ENCODE measurements at regions not wholly inside any gene's neighbourhood (a gene's known extent, or its start where the extent isn't known, plus 50 kb on each side); places are given as distances from the start of the nearest gene placed in this dataset.

DNA sequence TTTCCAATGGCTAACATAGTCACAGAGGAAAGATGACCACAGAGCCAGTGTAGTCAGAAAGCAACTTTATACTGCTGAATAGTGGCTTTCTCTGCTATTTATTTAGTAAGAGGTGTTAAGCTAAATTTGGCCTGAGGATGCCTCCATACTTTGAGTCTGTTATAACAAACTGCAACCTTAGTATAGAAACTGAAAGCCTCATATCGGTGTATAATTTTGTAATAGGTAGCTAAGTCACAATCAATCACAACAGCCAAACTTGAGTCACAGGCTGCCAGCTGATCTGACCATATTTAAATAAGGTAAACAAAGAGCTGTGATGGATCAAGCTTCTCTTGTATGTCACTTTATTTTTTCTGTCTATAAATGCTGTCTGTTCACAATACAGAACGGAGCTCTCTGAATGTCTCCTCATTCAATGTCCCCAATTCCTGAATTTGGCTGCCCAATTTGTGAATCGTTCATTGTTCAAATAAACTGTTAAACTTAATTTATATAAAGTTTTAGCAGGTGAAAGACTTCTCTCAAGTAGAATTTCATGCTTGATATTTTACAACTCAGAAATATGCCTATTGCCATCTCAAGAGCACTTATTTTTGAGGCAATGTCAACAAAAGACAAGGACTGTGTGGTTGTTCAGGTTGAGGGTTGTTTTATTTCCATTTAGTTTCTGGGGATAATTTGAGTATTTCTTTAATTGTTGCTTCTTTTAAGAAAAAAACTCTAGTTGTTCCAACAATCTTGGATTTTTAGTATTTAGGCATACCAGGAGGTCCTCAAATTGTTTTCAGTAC, 339.7 kb upstream of the B3GALT2 start:
- Histone ChIP-seq H3K9me3 (ENCODE audit: control insufficient read depth, low read length) (no peaks in the 10 kb centered on the region), H3K27ac (ENCODE audit: low read length) (no peak overlapping the region), H3K27me3 (ENCODE audit: control insufficient read depth, insufficient read depth) (no peaks in the 10 kb centered on the region), H3K4me3 (ENCODE audit: low read length) (no peak overlapping the region), H3K4me1 (ENCODE audit: control insufficient read depth, insufficient read depth, low read length) (no peaks in the 10 kb centered on the region)
- 93% methylated on average over 3 of the region's 3 CpGs for WGBS
- no peak for DNase-seq
- intact Hi-C loops (cut with DNase I): no loop called here
- no peak for ATAC-seq

DNA sequence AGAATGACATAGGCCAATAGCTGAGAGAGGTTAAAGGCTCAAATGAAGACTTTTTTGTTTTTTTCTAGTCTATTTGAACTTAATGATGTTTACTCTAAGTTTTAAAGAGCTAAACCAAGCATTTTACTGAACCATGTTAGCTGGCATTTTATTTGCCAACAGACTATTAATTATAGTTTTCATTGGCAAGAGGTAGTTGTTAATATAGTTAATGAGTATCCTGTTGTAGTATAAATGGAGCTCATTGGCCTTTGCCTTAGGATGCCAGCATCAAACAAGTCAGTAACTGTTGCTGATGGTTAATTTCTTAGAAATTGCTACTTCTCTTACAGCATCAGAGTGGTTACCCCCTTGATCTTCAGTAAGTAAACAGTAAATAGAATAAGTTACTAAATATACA, 339.0 kb upstream of the B3GALT2 start:
- Histone ChIP-seq H3K9me3 (ENCODE audit: control insufficient read depth, low read length) (no peaks in the 10 kb centered on the region), H3K4me3 (ENCODE audit: low read length) (no peak overlapping the region), H3K27me3 (ENCODE audit: control insufficient read depth, insufficient read depth) (no peaks in the 10 kb centered on the region), H3K4me1 (ENCODE audit: control insufficient read depth, insufficient read depth, low read length) (no peaks in the 10 kb centered on the region), H3K27ac (ENCODE audit: low read length) (no peak overlapping the region)
- ATAC-seq: no peak
- intact Hi-C loops (cut with DNase I): no loop called here
- no peak for DNase-seq

DNA sequence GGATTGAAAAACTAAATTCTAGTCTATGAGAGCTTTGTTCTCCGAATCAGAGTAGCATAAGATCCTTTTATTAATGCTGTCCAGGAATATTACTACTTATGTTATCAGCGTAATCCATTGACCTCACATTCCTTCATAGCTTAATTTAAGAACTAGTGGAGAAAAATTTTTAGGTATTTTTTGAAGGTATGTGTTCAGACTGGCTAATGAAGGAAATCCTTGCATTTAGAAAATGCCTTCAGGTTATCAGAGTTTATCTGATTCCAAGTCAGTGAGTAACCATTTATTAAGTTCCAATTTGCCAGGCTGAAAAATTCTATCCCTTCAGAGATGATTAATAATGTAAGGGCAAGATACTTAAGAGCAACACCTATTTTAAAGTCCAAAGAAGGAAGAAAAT, 338.2 kb upstream of the B3GALT2 start:
- no peak for ATAC-seq
- 94% methylated on average over 2 of the region's 2 CpGs for WGBS
- H3K4me3 ChIP-seq (ENCODE audit: low read length): no peak overlapping the region
- intact Hi-C loops (cut with DNase I): no loop called here
- no peak for DNase-seq
- no peaks in the 10 kb centered on the region for H3K27me3 ChIP-seq (ENCODE audit: control insufficient read depth, insufficient read depth)
- H3K4me1 ChIP-seq (ENCODE audit: control insufficient read depth, insufficient read depth, low read length): no peaks in the 10 kb centered on the region
- no peaks in the 10 kb centered on the region for H3K9me3 ChIP-seq (ENCODE audit: control insufficient read depth, low read length)
- H3K27ac ChIP-seq (ENCODE audit: low read length): no peak overlapping the region

DNA sequence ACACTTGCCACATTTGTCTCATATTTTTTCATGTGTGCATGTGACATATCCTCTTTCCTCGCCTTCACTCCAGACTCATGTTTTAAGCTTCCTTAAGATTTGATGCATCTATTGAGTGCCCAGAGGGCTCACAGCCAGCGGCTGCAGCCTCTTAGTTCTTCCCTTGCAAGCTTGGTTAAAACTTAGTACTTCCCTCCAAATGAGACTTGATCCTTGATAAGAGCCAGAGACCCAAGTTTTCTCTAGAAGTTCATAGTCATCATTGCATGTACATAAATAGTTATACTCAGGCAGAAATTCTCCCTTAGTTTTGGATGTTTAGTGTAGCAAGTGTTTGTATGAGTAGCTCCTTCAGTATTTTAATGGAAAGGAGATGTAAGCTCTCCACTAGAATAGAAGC, 337.6 kb upstream of the B3GALT2 start:
- WGBS: 82% methylated on average over 2 of the region's 2 CpGs
- Histone ChIP-seq H3K27ac (ENCODE audit: low read length) (no peak overlapping the region), H3K9me3 (ENCODE audit: control insufficient read depth, low read length) (no peaks in the 10 kb centered on the region), H3K4me1 (ENCODE audit: control insufficient read depth, insufficient read depth, low read length) (no peaks in the 10 kb centered on the region), H3K27me3 (ENCODE audit: control insufficient read depth, insufficient read depth) (no peaks in the 10 kb centered on the region), H3K4me3 (ENCODE audit: low read length) (no peak overlapping the region)
- intact Hi-C loops (cut with DNase I): no loop called here
- ATAC-seq: no peak
- DNase-seq: no peak

DNA sequence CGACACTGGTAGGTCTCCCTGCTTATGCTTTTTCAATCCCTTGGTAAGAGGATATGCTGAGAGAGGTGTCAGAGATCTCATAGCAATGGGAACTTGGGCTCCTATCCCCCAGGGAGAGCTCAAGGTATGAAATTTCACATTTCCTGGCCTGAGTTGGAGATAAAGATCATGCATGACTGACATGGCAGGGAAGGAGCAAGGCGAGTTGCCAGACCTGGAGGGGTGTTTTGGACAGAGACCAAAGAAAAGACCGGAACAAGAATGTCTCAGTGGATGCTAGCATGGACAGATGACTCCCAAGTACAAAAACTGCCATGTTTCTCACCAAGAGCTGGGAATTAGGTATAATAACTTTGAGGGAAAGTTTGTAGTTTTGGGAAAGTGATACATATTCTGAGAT, 334.1 kb upstream of the B3GALT2 start:
- intact Hi-C loops (cut with DNase I): no loop called here

DNA sequence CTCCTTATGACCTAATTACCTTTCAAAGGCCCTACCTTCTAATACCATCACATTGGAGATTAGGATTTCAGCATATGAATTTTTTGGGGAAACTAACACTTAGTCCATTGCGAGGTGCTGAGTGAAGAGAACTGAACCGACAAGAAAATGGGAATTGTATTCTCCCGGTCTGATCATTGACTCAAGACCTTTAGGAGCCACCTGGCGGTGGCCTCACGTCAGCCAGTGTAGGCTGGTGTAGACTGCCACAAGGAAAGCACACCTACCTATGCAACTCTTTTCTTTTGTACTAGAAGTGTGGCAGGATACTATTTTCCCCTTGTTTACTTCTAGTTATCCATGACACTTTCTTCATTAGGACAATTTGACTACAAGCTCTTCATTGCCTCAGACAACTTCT, 333.5 kb upstream of the B3GALT2 start:
- H3K4me1 ChIP-seq (ENCODE audit: control insufficient read depth, insufficient read depth, low read length): no peaks in the 10 kb centered on the region

More for the DNA sequence above, 334.1 kb upstream of the B3GALT2 start:
- no peak for DNase-seq
- no peaks in the 10 kb centered on the region for H3K9me3 ChIP-seq (ENCODE audit: control insufficient read depth, low read length)
- H3K4me3 ChIP-seq (ENCODE audit: low read length): no peak overlapping the region
- H3K4me1 ChIP-seq (ENCODE audit: control insufficient read depth, insufficient read depth, low read length): no peaks in the 10 kb centered on the region
- H3K27me3 ChIP-seq (ENCODE audit: control insufficient read depth, insufficient read depth): no peaks in the 10 kb centered on the region
- 69% methylated on average over 3 of the region's 3 CpGs for WGBS
- no peak overlapping the region for H3K27ac ChIP-seq (ENCODE audit: low read length)
- no peak for ATAC-seq

DNA sequence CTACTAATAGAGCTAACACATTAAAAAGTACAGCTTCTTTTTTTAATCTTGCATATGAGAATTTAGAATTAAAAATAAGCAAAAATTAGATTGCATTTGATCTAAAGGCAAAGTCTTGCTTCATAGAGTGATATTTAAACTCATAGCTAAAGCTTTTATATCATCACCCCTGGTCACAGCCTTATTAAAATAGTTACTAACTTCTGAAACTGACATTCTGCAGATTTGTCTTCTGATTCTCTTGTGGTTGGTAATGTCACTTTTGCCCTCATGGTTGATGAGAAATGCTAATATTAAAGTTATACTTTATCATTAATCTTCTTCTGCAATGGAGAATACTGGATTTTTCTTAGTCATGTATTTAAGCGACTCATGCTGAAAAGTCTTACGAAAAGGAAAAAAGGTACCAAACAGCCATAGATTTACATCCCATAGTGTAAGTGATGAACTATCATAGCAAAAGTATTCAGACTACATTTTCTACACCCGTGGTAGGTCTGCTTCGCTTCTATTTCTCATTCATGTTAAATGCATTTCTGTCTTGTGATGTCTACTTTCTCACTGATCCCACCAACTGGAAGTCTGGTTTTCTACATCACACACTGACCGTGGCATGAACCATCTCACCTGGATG, 330.5 kb upstream of the B3GALT2 start:
- Histone ChIP-seq H3K27ac (ENCODE audit: low read length) (no peak overlapping the region), H3K9me3 (ENCODE audit: control insufficient read depth, low read length) (no peaks in the 10 kb centered on the region), H3K4me1 (ENCODE audit: control insufficient read depth, insufficient read depth, low read length) (no peaks in the 10 kb centered on the region), H3K27me3 (ENCODE audit: control insufficient read depth, insufficient read depth) (no peaks in the 10 kb centered on the region), H3K4me3 (ENCODE audit: low read length) (no peak overlapping the region)
- ATAC-seq: no peak
- intact Hi-C loops (cut with DNase I): no loop called here
- DNase-seq: no peak
- 95% methylated on average over 5 of the region's 5 CpGs for WGBS

More for the DNA sequence above, 333.5 kb upstream of the B3GALT2 start:
- no peak for DNase-seq
- ATAC-seq: no peak
- 95% methylated on average over 5 of the region's 5 CpGs for WGBS
- Histone ChIP-seq H3K27ac (ENCODE audit: low read length) (no peak overlapping the region), H3K9me3 (ENCODE audit: control insufficient read depth, low read length) (no peaks in the 10 kb centered on the region), H3K4me3 (ENCODE audit: low read length) (no peak overlapping the region), H3K27me3 (ENCODE audit: control insufficient read depth, insufficient read depth) (no peaks in the 10 kb centered on the region)
- intact Hi-C loops (cut with DNase I): no loop called here

DNA sequence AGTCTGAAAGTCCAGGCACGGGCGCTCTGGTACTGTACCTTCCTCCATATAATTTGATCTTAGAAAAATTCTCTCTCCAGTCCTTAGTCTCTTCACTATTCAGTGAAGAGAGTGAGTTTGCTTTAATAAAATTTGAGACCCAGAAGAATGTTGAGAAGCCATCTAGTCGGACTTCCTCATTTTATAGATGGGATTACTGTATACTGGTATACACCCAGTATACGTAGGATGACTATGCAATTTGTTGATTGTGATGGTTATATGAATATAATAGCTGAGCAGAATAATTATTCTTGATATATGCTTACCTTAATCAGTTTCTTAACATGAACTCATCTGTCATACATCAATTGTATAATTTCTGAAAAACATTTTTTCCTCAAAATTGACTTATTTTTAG, 328.0 kb upstream of the B3GALT2 start:
- intact Hi-C loops (cut with DNase I): no loop called here
- DNase-seq (no peak), ATAC-seq (no peak)
- H3K4me3 ChIP-seq (ENCODE audit: low read length): no peak overlapping the region
- H3K27ac ChIP-seq (ENCODE audit: low read length): no peak overlapping the region
- WGBS: 92% methylated on average over 4 of the region's 4 CpGs
- no peaks in the 10 kb centered on the region for H3K4me1 ChIP-seq (ENCODE audit: control insufficient read depth, insufficient read depth, low read length)
- no peaks in the 10 kb centered on the region for H3K27me3 ChIP-seq (ENCODE audit: control insufficient read depth, insufficient read depth)
- H3K9me3 ChIP-seq (ENCODE audit: control insufficient read depth, low read length): no peaks in the 10 kb centered on the region

DNA sequence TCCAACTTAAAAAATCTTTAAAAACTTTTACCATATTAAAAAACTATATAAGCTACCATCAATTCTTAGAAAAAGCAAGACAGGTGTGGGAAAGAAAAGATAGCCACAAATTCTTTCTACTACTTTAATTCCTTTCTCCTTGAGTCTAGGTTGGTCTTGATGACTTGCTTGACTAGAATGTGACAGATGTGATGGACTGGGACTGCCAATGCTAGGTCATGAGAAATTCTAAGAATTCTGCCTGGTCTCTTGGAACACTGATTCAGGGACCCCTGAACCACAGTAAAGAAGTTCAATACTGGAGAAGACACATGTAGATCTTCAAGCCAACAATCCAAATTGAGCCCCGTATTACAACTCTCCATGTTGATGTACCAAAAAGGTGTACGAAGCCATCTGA, 326.6 kb upstream of the B3GALT2 start:
- 95% methylated on average over 2 of the region's 2 CpGs for WGBS
- H3K4me3 ChIP-seq (ENCODE audit: low read length): no peak overlapping the region
- H3K27me3 ChIP-seq (ENCODE audit: control insufficient read depth, insufficient read depth): no peaks in the 10 kb centered on the region
- no peaks in the 10 kb centered on the region for H3K4me1 ChIP-seq (ENCODE audit: control insufficient read depth, insufficient read depth, low read length)
- intact Hi-C loops (cut with DNase I): no loop called here
- DNase-seq: no peak
- H3K27ac ChIP-seq (ENCODE audit: low read length): no peak overlapping the region
- ATAC-seq: no peak
- H3K9me3 ChIP-seq (ENCODE audit: control insufficient read depth, low read length): no peaks in the 10 kb centered on the region

DNA sequence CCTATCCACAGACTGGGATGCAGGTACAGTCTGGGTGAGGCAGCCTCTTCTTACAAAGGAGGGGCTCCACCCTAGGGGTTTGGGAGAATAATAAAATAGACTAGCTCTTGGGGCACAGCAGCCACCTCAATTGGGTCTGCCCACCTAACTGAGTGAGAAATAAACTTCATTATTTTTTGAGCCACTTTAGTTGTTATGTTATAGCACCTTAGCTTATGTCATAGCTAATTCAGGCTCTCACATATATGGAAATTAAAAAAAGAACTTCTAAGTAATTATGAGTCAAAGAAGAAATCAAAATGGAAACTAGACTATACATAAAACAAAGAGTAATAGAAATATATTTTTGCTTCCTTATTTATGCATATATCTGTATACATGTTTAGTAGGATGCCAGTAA, 318.5 kb upstream of the B3GALT2 start:
- intact Hi-C loops (cut with DNase I): no loop called here

DNA sequence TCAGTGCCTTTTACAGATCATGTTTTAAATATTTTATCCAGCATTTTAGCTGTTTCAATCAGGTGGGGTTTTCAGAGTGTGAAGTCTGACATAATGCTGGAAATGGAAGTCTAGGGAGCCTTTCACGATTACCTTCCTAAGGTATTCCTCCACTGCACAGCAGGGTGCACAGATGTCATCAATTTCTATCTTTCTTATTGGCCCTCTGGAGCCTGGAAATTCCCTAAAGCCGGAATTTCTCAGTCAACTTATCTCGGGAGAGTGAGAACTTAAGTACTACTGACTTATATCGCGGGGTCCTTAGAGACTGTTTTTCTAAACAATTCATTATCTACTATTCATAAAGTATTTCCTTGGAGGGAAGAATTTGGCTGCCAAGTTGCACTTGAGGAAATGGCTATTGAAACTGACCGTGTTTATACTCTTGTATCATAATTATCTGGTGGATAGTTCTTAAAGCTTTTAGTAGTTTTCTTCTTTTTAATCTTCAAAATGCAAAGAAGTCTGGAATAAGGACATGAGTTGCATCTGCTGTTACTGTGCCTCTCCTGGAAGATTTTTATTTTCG, 311.8 kb upstream of the B3GALT2 start:
- WGBS: 23% methylated on average over 7 of the region's 7 CpGs

More for the DNA sequence above, 318.5 kb upstream of the B3GALT2 start:
- H3K27me3 ChIP-seq (ENCODE audit: control insufficient read depth, insufficient read depth): no peaks in the 10 kb centered on the region
- H3K9me3 ChIP-seq (ENCODE audit: control insufficient read depth, low read length): no peaks in the 10 kb centered on the region
- DNase-seq (no peak), ATAC-seq (no peak)
- H3K27ac ChIP-seq (ENCODE audit: low read length): no peak overlapping the region
- no peak overlapping the region for H3K4me3 ChIP-seq (ENCODE audit: low read length)
- no peaks in the 10 kb centered on the region for H3K4me1 ChIP-seq (ENCODE audit: control insufficient read depth, insufficient read depth, low read length)

More for the DNA sequence above, 311.8 kb upstream of the B3GALT2 start:
- no peak overlapping the region for H3K4me3 ChIP-seq (ENCODE audit: low read length)
- DNase-seq: no peak
- no peaks in the 10 kb centered on the region for H3K9me3 ChIP-seq (ENCODE audit: control insufficient read depth, low read length)
- H3K4me1 ChIP-seq (ENCODE audit: control insufficient read depth, insufficient read depth, low read length): no peaks in the 10 kb centered on the region
- intact Hi-C loops (cut with DNase I): no loop called here
- H3K27ac ChIP-seq (ENCODE audit: low read length): no peak overlapping the region
- no peaks in the 10 kb centered on the region for H3K27me3 ChIP-seq (ENCODE audit: control insufficient read depth, insufficient read depth)
- ATAC-seq: no peak
